Activated CD4-positive, alpha-beta T cell treated with anti-CD3 and anti-CD28 coated beads for 36 hours (primary cell): ENCODE measurements at regions not wholly inside any gene's neighbourhood (a gene's known extent, or its start where the extent isn't known, plus 50 kb on each side); places are given as distances from the start of the nearest gene placed in this dataset.

ENCODE experiments used
- ATAC-seq: fragments of 200-7000 bp; cut with Tn5 transposase; one replicate; pipeline ENCODE4 v1.10.0; 2021; ENCODE audit warnings: mild to moderate bottlenecking, moderate library complexity
- CTCF ChIA-PET: fragments of 350-600 bp; sonication (Branson Sonifier 250); formaldehyde crosslinking; loops from one replicate; lab custom pipeline; 2021; ENCODE audit warnings: antibody characterized with exemption; lab: Charles Lee
- POLR2A ChIA-PET: fragments of 350-600 bp; sonication (Branson Sonifier 250); formaldehyde crosslinking; loops from one replicate; lab custom pipeline; 2021; ENCODE audit warnings: antibody characterized with exemption, inconsistent platforms; lab: Charles Lee
- DNase-seq: peaks from one replicate; pipeline ENCODE4 v3.0.0-alpha.2; 2020
- H3K27ac Mint-ChIP-seq: one replicate; pipeline ENCODE4 v1.8.0; 2021; ENCODE audit warnings: mixed read lengths
- H3K27me3 Mint-ChIP-seq: one replicate; pipeline ENCODE4 v1.8.0; 2021; ENCODE audit warnings: mixed read lengths
- H3K36me3 Mint-ChIP-seq: one replicate; pipeline ENCODE4 v1.8.0; 2021; ENCODE audit warnings: low read depth, mixed read lengths
- H3K4me1 Mint-ChIP-seq: one replicate; pipeline ENCODE4 v1.8.0; 2021; ENCODE audit warnings: mixed read lengths
- H3K4me3 Mint-ChIP-seq: one replicate; pipeline ENCODE4 v1.8.0; 2021; ENCODE audit warnings: mild to moderate bottlenecking, moderate library complexity, mixed read lengths
- H3K9me3 Mint-ChIP-seq: one replicate; pipeline ENCODE4 v1.8.0; 2021; ENCODE audit warnings: low read depth, mixed read lengths
- intact Hi-C, 2 experiments: fragments of 100-400 bp; cut with DNase I in 1 of 2; cut with micrococcal nuclease in 1 of 2; formaldehyde crosslinking; loops; one replicate each; pipeline versions ENCODE4 v1.14.2 to v1.15.1; 2022 to 2024; cut with DNase I, micrococcal nuclease

GRCh38 chr4:124025428-124025827, 628.8 kb downstream of the SPRY1 start:
- no peaks in the 10 kb centered on the region for H3K4me1 Mint-ChIP-seq
- ATAC-seq (no peak), DNase-seq (no peak)
- no peaks in the 10 kb centered on the region for H3K9me3 Mint-ChIP-seq
- no peak overlapping the region for H3K4me3 Mint-ChIP-seq
- ChIA-PET POLR2A (no interaction called here), CTCF (no interaction called here)
- intact Hi-C loops = no loop called here
- H3K27me3 Mint-ChIP-seq = no peaks in the 10 kb centered on the region
- no peak overlapping the region for H3K27ac Mint-ChIP-seq
- H3K36me3 Mint-ChIP-seq = no peaks in the 10 kb centered on the region

GRCh38 chr4:124028182-124028581, 631.6 kb downstream of the SPRY1 start:
- H3K4me3 Mint-ChIP-seq = no peak overlapping the region
- no peak for ATAC-seq
- ChIA-PET CTCF (no interaction called here), POLR2A (no interaction called here)
- no peak overlapping the region for H3K27ac Mint-ChIP-seq
- intact Hi-C loops = no loop called here
- no peaks in the 10 kb centered on the region for H3K9me3 Mint-ChIP-seq
- no peaks in the 10 kb centered on the region for H3K27me3 Mint-ChIP-seq
- no peak for DNase-seq
- H3K4me1 Mint-ChIP-seq = no peaks in the 10 kb centered on the region
- no peaks in the 10 kb centered on the region for H3K36me3 Mint-ChIP-seq

GRCh38 chr4:124030147-124030546, 633.6 kb downstream of the SPRY1 start:
- ATAC-seq (no peak), DNase-seq (no peak)
- ChIA-PET CTCF (no interaction called here), POLR2A (no interaction called here)
- Mint-ChIP-seq H3K4me1 (no peaks in the 10 kb centered on the region), H3K9me3 (no peaks in the 10 kb centered on the region), H3K36me3 (no peaks in the 10 kb centered on the region), H3K27ac (no peak overlapping the region), H3K27me3 (no peaks in the 10 kb centered on the region), H3K4me3 (no peak overlapping the region)
- intact Hi-C loops = no loop called here

DNA sequence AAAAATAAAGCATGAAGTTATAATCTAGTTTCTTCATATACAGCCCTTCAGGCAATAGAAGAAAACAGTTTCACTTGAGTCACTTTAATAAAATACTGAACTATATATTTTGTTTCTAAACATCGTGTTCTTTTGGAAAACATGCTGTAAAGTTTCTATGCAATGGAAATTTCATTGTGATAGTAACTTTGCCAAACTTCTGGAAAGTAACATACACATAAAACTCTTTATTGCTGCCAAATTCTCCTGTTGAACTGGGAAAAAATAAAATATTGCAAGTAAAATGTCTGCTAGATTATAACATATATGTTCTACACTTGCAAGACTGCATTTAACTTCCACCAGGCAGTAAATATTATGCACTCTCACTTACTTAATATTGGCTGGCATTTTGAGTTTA, 635.4 kb downstream of the SPRY1 start:
- no peaks in the 10 kb centered on the region for H3K36me3 Mint-ChIP-seq
- no peaks in the 10 kb centered on the region for H3K27me3 Mint-ChIP-seq
- no peak for DNase-seq
- ATAC-seq = no peak
- ChIA-PET CTCF (no interaction called here), POLR2A (no interaction called here)
- intact Hi-C loops = no loop called here
- no peaks in the 10 kb centered on the region for H3K9me3 Mint-ChIP-seq
- H3K27ac Mint-ChIP-seq = no peak overlapping the region
- H3K4me3 Mint-ChIP-seq = no peak overlapping the region
- H3K4me1 Mint-ChIP-seq = no peaks in the 10 kb centered on the region

GRCh38 chr4:124035364-124036041, 638.9 kb downstream of the SPRY1 start:
- no peaks in the 10 kb centered on the region for H3K4me1 Mint-ChIP-seq
- H3K9me3 Mint-ChIP-seq = peaks cover 2% of the 10 kb centered on the region
- no peak for DNase-seq
- ChIA-PET POLR2A (no interaction called here), CTCF (interaction anchor here (1.0 kb wide), 1 partner anchor 8 kb away, joined by 3 read pairs; no protein-coding TSS in a partner anchor)
- ATAC-seq = no peak
- no peak overlapping the region for H3K27ac Mint-ChIP-seq
- H3K4me3 Mint-ChIP-seq = no peak overlapping the region
- H3K27me3 Mint-ChIP-seq = peaks cover 2% of the 10 kb centered on the region
- no peaks in the 10 kb centered on the region for H3K36me3 Mint-ChIP-seq
- intact Hi-C loops = no loop called here

- intact Hi-C loops = no loop called here
- POLR2A ChIA-PET = no interaction called here
- Mint-ChIP-seq H3K9me3 (peaks cover 2% of the 10 kb centered on the region), H3K4me3 (no peak overlapping the region), H3K27me3 (peaks cover 2% of the 10 kb centered on the region), H3K27ac (no peak overlapping the region), H3K4me1 (no peaks in the 10 kb centered on the region), H3K36me3 (no peaks in the 10 kb centered on the region)
- CTCF ChIA-PET = no interaction called here
- ATAC-seq (no peak), DNase-seq (no peak)
Observed at GRCh38 chr4:124037236-124037635, 640.6 kb downstream of the SPRY1 start.

DNA sequence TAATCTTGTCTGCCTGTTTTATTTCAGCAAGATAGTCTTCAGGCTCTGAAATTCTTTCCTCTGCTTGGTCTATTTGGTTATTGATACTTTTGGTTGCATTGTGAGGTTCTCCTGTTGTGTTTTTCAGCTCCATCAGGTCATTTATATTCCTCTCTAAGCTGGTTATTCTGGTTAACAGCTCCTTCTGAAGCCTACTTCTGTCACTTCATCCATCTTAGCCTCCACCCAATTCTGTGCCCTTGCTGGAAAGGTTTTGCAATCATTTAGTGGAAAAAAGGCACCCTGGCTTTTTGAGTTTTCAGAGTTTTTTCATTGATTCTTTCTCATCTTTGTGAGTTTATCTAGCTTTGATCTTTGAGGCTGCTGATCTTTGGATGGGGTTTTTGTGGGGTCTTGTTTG, 647.7 kb downstream of the SPRY1 start:
- H3K9me3 Mint-ChIP-seq = no peaks in the 10 kb centered on the region
- H3K27ac Mint-ChIP-seq = no peak overlapping the region
- H3K4me1 Mint-ChIP-seq = no peaks in the 10 kb centered on the region
- ChIA-PET POLR2A (no interaction called here), CTCF (no interaction called here)
- no peak overlapping the region for H3K4me3 Mint-ChIP-seq
- intact Hi-C loops = no loop called here
- H3K36me3 Mint-ChIP-seq = no peaks in the 10 kb centered on the region
- H3K27me3 Mint-ChIP-seq = peaks cover 3% of the 10 kb centered on the region
- no peak for DNase-seq
- ATAC-seq = no peak

DNA sequence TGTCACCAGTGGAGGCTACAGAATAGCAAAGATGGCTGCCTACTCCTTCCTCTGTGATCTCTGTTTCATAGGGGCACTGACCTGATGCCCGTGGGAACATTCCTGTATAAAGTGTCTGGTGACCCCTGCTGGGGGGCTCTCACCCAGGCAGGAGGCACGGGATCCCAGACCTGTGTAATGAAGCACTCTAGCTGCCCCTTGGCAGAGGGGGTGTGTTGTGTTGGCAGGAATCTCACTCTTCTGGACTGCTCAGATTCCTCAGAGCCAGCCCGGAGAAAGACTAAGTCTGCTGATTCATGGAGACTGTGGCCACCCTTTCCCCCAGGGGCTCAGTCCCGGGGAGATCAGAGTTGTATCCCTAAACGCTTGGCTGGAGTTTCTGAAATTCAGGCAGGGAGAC, 648.3 kb downstream of the SPRY1 start:
- Mint-ChIP-seq H3K36me3 (no peaks in the 10 kb centered on the region), H3K27me3 (peaks cover 1% of the 10 kb centered on the region), H3K4me3 (no peak overlapping the region), H3K27ac (no peak overlapping the region), H3K9me3 (no peaks in the 10 kb centered on the region), H3K4me1 (no peaks in the 10 kb centered on the region)
- ChIA-PET CTCF (interaction anchor here (0.6 kb wide), 1 partner anchor 68 kb away, joined by 3 read pairs; no protein-coding TSS in a partner anchor), POLR2A (no interaction called here)
- ATAC-seq (no peak), DNase-seq (no peak)
- intact Hi-C loops = no loop called here

GRCh38 chr4:124046190-124046589, 649.6 kb downstream of the SPRY1 start:
- no peaks in the 10 kb centered on the region for H3K4me1 Mint-ChIP-seq
- H3K27ac Mint-ChIP-seq = no peak overlapping the region
- no peak overlapping the region for H3K4me3 Mint-ChIP-seq
- peaks cover 1% of the 10 kb centered on the region for H3K27me3 Mint-ChIP-seq
- H3K36me3 Mint-ChIP-seq = no peaks in the 10 kb centered on the region
- CTCF ChIA-PET = no interaction called here
- no peak for ATAC-seq
- DNase-seq = no peak
- H3K9me3 Mint-ChIP-seq = no peaks in the 10 kb centered on the region
- intact Hi-C loops = no loop called here
- POLR2A ChIA-PET = no interaction called here

DNA sequence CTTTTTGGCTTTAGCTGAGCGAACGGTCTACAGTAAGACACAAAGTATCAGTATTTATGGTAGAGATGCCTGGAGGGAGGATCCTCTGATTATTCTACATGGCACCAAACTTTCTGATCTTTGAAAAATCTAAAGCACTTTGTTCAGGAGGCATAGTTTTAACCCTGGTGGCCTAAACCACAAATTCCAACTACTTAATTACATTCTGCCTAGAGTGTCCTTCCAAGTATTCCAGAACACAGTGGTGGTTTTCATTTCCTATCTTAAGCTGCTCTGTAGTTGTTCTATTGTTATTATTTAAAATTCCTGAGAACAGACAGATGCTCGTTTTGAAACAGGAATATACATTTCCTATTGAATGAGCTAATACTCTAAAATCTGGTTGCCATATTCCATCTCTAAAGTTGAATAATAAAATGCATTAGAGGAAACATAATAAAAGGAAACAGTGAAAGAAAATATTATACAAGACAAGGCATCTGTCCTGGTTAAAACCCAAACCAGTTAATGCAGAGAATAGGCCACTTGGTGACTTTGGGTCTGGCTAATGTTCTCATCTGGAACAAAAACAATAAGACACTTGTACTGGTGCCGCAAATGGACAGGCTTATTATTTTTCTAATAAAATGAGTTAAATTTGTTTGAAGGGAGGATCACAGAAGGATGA, 657.4 kb downstream of the SPRY1 start:
- Mint-ChIP-seq H3K27me3 (peaks cover 1% of the 10 kb centered on the region), H3K27ac (no peak overlapping the region), H3K9me3 (no peaks in the 10 kb centered on the region), H3K36me3 (no peaks in the 10 kb centered on the region), H3K4me3 (no peak overlapping the region), H3K4me1 (no peaks in the 10 kb centered on the region)
- DNase-seq = no peak
- CTCF ChIA-PET = no interaction called here
- intact Hi-C loops = no loop called here
- POLR2A ChIA-PET = no interaction called here
- ATAC-seq = no peak

DNA sequence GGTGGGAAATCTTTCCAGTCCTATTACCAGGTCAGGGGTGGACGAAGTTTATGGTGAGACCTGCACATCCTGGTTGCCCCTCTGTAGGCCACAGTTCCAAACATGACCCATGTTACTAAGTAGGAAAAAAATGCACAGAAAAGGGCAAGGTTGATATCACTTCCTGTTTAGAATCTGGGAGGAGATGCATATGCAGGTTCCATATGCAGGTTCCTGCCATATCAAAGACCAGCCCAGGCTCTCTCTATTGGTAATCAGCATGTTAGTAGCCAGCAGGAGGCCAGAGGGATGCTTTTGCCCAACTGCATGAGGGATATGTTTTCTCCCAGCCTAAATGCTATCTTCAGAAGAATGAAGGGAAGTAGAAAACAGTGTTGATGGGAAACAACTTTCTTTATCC, 657.2 kb downstream of the ANKRD50 start:
- H3K4me1 Mint-ChIP-seq = no peaks in the 10 kb centered on the region
- DNase-seq (no peak), ATAC-seq (no peak)
- intact Hi-C loops = no loop called here
- H3K4me3 Mint-ChIP-seq = no peak overlapping the region
- no peaks in the 10 kb centered on the region for H3K36me3 Mint-ChIP-seq
- ChIA-PET CTCF (no interaction called here), POLR2A (no interaction called here)
- no peaks in the 10 kb centered on the region for H3K27me3 Mint-ChIP-seq
- H3K27ac Mint-ChIP-seq = no peak overlapping the region
- H3K9me3 Mint-ChIP-seq = no peaks in the 10 kb centered on the region

GRCh38 chr4:124055896-124056295, 656.6 kb downstream of the ANKRD50 start:
- CTCF ChIA-PET = no interaction called here
- no peak for DNase-seq
- POLR2A ChIA-PET = no interaction called here
- Mint-ChIP-seq H3K4me3 (no peak overlapping the region), H3K27ac (no peak overlapping the region), H3K36me3 (no peaks in the 10 kb centered on the region), H3K27me3 (no peaks in the 10 kb centered on the region), H3K9me3 (no peaks in the 10 kb centered on the region), H3K4me1 (no peaks in the 10 kb centered on the region)
- intact Hi-C loops = no loop called here
- ATAC-seq = no peak
